Brain microvascular endothelial cell (primary cell): ENCODE measurements at regions not wholly inside any gene's neighbourhood (a gene's known extent, or its start where the extent isn't known, plus 50 kb on each side); places are given as distances from the start of the nearest gene placed in this dataset.

Experiments
- DNase-seq: peaks from one replicate; pipeline ENCODE4 v3.0.0-alpha.2; 2020
- H3K27ac ChIP-seq: fragments of 250-450 bp; sonication (Bioruptor Pico); 2 replicates; pipeline ENCODE4 v1.5.1; 2020; ENCODE audit warnings: mild to moderate bottlenecking, moderate library complexity
- H3K27me3 ChIP-seq: fragments of 250-450 bp; sonication (Bioruptor Pico); replicated peaks from 2 replicates; pipeline ENCODE4 v1.5.1; 2020; ENCODE audit warnings: mild to moderate bottlenecking
- H3K36me3 ChIP-seq: fragments of 250-450 bp; sonication (Bioruptor Pico); replicated peaks from 2 replicates; pipeline ENCODE4 v1.5.1; 2020; ENCODE audit warnings: mild to moderate bottlenecking
- H3K4me3 ChIP-seq: 2 replicates; pipeline ENCODE4 v1.5.1; 2011; ENCODE audit warnings: low read depth, mild to moderate bottlenecking, control low read depth, low read length, moderate library complexity
- CTCF ChIP-seq: IDR thresholded peaks from 2 replicates; pipeline ENCODE4 v1.5.1; 2011; ENCODE audit warnings: low read depth, mild to moderate bottlenecking, moderate library complexity, low read length, control low read depth, inconsistent platforms; ENCODE audit errors: missing control alignments
- in situ Hi-C: cut with HindIII; loops from 2 replicates; pipeline ENCODE4 v1.10.0; 2017; ENCODE audit warnings: low sequenced_read_pairs, low pct_ligation_motif_present

DNA sequence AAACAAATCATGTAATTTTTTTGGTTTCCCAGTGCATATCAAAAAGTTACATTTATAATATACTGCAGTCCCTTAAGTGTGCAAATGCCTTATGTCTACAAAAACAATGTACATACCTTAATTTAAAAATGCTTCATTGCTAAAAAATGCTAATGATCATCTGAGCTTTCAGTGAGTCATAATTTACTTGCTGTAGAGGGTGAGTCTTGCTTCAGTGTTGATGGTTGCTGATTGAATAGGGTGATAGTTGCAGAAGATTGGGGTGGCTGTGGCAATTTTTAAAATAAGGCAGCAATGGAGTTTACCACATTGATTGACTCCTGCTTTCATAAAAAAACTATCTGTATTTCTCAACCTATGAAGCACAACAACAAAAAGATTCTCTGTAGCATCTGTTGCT lies 613.9 kb downstream of the TBC1D4 start:
- in situ Hi-C loops, result no loop called here
- TF ChIP-seq CTCF, result no peak
- H3K27ac ChIP-seq, result no peak overlapping the region

DNA sequence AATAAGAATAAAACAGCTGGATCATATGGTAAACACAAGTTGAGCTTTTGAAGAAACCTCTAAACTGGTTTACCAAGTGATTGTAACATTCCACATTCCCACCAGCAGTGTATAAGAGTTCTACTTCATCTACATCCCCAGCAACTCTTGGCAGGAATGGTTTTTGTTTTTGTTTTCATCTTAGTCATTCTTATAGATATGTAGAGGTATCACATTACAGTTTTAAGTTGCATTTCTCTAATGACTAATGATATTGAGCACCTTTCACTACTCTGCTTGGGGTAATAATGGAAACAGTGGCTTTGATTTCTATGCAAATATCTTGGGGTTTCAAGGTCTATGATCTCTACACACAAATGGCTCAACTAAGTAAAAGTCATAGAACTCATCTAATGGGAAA lies 614.5 kb downstream of the TBC1D4 start:
- Histone ChIP-seq H3K27me3 (no peaks in the 10 kb centered on the region), H3K36me3 (no peaks in the 10 kb centered on the region), H3K27ac (no peak overlapping the region), H3K4me3 (no peak overlapping the region)
- DNase-seq, result peak; percentile 39
- in situ Hi-C loops, result no loop called here
- no peak for TF ChIP-seq CTCF

More for the DNA sequence above, 613.9 kb downstream of the TBC1D4 start:
- H3K4me3 ChIP-seq, result no peak overlapping the region
- H3K27me3 ChIP-seq, result no peaks in the 10 kb centered on the region
- no peak for DNase-seq
- H3K36me3 ChIP-seq, result no peaks in the 10 kb centered on the region

DNA sequence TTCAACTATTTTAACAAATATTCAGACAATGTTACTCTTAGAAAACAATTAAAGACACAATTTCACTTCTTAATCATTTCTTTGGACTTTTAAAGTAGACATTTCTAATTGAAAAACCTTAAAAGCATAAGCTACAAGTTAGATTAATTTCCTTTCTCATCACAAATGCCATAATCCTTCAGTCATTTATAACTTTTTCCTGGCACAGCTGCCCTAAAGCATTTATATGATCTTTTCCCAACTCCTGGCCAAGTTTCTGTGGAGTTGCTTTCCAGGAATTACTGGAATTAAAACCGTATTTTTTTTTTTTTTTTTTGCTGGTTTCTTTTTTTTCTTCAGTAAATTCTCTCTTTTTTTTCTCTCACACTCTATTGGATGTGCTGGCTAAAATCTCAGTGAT lies 615.9 kb downstream of the TBC1D4 start:
- TF ChIP-seq CTCF, result no peak

DNA sequence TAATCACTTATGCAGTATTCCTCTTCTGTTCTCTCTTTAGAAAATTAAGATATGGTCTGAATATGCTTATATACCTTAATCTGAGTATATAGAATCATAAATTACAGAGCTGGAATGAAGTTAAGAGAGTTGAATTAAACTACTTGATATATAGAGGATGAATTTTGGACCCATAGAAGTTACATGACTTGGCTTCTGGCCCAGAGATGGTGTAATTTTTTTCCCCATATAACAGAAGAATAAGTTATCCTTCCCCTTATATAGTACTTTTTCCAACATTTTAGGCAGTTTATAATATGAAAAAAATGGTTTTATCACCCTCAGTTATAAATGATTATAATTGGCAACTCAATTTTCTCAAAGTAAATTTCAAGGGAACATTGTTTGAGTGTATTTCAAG lies 616.3 kb downstream of the TBC1D4 start:
- in situ Hi-C loops, result no loop called here
- no peak for DNase-seq
- H3K27me3 ChIP-seq, result no peaks in the 10 kb centered on the region
- no peaks in the 10 kb centered on the region for H3K36me3 ChIP-seq
- TF ChIP-seq CTCF, result no peak
- no peak overlapping the region for H3K27ac ChIP-seq
- no peak overlapping the region for H3K4me3 ChIP-seq

More for the DNA sequence above, 615.9 kb downstream of the TBC1D4 start:
- Histone ChIP-seq H3K36me3 (no peaks in the 10 kb centered on the region), H3K4me3 (no peak overlapping the region), H3K27ac (no peak overlapping the region), H3K27me3 (no peaks in the 10 kb centered on the region)
- no peak for DNase-seq
- in situ Hi-C loops, result no loop called here

GRCh38 chr13:74860789-74861188 lies 621.2 kb downstream of the TBC1D4 start:
- Histone ChIP-seq H3K27me3 (no peaks in the 10 kb centered on the region), H3K4me3 (no peak overlapping the region), H3K36me3 (no peaks in the 10 kb centered on the region), H3K27ac (no peak overlapping the region)
- in situ Hi-C loops, result no loop called here
- no peak for TF ChIP-seq CTCF
- DNase-seq, result no peak

- Histone ChIP-seq H3K27me3 (no peaks in the 10 kb centered on the region), H3K27ac (no peak overlapping the region), H3K4me3 (no peak overlapping the region), H3K36me3 (no peaks in the 10 kb centered on the region)
- no peak for DNase-seq
- in situ Hi-C loops, result no loop called here
- no peak for TF ChIP-seq CTCF
Observed at GRCh38 chr13:74850893-74851292, 631.1 kb downstream of the TBC1D4 start.
